Suppressor macrophage treated with lipopolysaccharide for 4 hours (primary cell): ENCODE measurements at regions not wholly inside any gene's neighbourhood (a gene's known extent, or its start where the extent isn't known, plus 50 kb on each side); places are given as distances from the start of the nearest gene placed in this dataset.

ENCODE experiments used
- DNase-seq: peaks from one replicate; pipeline ENCODE4 v3.0.0-alpha.2; 2020

DNA sequence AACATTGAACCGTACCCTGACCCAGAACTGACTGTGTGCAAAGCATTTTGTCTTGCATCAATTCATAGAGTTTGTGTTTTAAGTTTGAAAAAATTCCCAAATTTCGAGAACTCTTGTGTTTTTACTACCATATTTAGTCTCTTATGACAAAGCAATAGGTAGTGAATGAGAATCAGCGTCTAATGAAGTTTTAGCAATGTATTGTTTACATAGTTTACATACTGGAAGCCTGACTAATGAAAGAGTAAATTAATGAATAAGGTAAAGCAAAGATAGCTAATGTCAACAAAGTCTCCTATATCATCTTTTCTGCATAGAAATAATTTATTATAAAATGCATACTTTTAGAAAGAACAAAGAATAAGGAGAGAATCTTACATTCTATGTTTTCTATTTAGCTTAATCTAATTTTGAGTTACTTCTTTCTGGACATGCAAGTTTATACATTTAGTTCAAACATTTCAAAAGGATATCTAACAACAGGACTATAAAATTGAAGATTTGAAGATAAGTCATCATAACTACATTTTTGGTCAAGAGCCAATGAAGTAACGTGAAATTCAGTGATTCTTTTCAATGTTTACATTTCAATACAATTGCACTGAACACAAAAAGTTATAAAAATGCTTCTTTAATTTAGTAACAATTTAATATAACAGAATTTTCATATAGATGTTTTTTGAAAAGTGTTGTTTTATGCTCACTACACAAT is 1943.7 kb downstream of the NCAM2 start:
- DNase-seq, result no peak

DNA sequence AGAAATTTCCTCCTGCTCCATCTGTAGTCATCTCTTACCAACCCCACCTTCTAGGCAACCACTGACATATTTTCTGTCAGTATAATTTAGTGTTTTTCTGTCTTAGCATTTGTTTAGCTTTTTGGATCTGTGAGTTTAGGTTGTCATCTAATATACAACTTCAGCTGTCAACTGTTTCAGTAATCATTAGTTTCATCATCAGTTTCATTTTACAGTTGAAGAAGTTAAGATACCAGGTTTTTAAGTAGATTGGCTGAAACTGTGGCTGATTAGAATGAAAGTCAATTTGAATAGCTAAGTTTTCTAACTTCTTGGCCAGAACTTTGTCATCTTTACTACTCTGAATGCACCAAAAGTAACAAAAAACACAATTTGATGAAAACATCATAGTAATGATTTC is 1957.3 kb downstream of the NCAM2 start:
- no peak for DNase-seq

DNA sequence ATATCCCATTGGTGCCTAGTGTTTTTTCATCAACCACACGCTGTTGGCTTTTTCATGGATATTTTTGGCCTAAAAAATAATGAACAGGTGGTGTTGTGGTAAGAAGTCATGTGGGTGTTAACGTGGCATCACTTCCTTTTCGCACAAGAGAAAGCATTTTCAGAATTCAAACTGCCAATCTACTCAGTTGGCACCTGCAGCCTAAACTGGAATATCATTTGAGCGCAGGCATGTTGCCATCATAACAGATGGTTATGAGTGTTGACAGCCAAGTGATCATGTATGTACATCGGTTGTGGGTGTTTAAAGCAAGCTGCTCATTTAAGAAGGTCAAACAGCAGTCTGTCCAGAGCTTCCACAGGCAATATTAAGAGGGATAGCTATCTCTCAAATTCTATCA is 1963.0 kb downstream of the NCAM2 start:
- DNase-seq, result no peak

DNA sequence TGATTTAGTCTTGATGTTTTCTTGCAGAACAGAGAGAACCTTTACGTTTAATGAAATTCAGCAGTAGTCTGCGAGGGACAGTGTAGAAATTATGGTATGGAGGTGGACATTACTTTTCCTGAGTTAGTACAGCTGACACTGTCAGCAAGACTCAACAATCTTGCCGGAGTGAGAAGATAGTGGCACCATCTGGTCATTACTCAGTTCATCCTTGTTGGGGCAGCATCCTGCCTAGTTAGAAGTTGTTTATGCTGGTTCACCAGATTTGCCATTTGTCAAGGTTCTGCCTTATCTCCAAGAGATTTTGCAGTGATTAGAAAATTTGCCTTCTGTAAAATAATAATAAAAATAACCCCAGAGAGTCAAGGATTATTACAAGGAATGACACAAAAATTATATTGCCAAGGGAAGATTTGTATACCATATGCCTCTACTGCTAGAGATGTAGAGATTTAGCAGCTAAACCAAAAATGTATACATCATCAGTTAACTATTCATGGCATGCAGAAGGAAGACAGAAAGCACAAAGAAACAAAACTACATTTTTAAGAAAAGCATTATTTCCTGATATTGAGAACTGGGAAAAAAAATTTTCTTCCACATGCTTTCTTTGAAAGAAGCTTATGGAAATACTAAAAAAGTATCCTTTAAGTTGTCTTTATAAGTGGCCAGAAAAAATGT is 1967.4 kb downstream of the NCAM2 start:
- DNase-seq, result no peak

DNA sequence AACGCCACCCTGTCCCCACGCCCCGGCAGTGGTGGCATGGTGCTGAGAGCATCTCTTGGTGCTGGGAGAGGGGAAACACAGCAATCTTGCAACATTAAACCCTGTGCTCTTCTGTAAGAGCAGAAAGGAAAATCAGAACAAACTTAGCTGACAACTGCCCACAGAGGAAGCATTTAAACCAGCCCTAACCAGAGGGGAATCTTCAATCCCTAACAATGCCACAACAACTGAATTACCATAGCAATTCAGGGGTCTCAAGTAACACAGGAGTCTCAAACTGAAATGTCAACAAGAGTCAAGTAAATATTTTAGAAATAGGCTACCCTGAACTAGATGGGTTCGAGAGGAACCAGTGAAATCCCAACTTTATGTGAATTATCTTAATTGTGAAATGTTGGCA is 1983.6 kb downstream of the NCAM2 start:
- no peak for DNase-seq

DNA sequence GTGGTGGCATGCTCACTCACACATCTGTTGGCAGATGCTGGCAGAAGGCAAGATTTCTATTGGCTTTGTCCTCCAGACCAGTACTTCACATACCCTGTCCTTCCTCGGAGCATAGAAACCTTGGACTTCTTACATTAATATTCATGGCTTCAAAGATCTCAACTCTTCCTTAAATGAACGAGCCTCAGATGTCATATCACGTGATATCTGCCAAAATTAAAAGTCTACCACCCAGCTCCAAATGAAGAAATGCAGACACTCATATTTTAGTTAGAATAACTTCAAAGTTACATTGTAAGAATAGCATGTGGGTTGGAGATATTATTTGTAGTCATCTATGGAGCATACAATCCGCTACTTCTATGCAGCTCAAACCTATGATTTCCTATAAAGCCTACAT is 1994.9 kb downstream of the NCAM2 start:
- DNase-seq, result no peak

DNA sequence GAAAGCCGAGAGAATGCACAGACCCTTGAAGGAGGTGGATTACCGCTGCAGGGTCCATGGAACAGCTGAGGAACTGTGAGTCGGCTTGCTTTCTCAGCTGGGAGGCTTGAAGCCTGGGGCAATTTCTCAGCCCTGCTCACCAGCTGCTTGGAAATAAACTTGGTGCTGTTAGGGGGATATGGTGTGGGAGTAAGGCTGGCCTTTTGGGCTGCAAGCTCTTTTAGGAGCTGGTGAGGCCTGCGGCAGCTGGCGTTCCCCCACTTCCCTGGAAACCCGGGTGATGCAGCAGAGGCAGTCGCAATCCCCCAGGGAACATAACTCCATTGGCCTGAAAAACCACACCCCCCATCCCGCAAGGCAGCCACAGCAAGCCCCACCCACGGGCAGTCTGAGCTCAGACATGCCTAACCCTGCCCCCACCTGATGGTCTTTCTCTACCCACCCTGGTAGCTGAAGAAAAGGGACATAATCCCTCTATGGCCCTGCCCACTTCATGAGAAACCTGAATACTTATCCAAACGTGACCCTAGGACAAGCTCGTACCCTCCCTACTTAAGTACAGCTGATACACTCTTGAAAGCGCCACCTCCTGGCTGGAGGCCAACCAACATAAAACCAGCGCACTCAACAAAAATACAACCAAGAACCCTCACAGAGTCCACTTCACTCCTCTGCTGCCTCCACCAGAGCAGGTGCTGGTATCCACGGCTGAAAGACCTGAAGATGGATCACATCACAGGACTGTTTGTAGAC is 1995.8 kb downstream of the NCAM2 start:
- no peak for DNase-seq

DNA sequence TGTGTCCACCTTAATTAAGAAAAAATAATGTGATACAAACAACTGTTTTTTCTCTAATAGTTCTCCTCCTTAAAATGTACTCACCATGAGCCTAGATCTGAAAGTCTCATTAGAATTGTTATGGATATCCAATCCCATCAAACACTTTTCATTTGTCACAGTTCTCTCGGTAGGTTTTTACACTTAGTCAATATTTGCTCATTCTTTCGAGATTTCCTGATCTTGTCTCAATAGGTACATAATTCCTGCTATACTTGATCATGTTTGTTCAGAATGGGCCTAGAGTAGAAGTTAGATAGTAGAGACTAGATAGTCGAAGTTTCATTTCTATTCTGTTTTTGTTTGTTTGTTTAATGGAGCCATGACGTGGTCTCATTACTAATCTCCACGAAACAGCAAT is 2005.7 kb downstream of the NCAM2 start:
- DNase-seq, result no peak

DNA sequence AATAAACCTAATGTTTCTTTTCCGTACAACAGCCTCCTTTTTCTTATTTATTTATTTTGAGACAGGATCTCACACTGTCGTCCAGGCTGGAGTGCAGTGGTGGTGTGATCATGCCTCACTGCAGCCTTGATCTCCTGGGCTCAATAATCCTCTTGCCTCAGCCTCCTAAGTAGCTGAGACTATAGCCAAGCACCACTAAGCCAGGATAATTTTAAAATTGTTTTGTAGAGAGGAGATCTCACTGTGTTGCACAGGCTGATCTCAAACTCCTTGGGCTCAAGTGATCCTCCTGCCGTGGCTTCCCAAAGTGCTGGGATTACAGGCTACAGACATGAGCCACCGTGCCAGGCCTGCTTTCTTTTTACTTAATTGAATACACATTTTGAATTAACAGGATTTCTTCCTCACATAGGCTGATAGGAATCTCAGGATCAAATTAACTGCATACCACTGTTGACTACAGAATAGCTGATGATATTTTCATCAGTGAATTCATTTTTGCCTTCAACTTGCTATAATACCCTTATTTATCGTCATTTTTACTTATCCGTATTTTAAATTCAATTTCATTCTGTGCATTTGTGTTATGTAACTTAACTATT is 2010.5 kb downstream of the NCAM2 start:
- DNase-seq, result no peak

DNA sequence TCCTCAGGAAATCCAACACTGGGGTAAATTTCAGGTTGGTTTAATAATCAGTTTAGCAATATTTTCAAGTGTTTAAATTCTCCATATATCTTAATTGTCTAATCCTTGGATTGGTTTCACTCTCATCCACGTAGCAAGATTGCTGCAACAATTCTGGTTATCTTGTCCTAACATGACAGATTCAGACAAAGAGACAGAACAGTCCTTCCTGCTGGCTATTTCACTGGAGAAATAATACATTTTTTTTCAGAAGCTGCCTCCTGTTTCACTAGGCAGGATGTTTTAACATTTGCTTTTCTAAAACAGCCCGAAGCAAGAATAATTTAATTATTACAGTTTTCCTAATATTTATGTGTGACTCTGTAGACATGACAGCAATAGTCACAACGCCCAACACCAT is 2011.2 kb downstream of the NCAM2 start:
- no peak for DNase-seq

DNA sequence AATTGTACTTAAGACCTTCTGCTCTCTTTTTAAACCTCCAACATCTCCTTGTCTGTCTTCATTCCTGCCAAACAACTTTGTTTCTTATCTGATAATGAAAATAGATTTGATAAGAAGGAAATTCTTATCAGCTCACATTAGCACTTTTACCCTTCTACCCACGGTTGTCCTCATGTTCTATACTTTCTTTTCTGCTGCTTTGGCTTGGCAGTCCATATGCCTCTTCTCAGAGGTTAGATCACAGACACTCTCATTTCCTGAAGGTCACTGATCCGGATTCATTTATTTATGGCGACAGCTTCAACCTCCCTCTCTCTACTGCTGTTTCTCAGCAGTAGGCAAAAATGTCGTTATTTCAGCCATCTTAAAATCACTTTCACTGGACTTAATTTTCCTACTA is 2015.8 kb downstream of the NCAM2 start:
- no peak for DNase-seq

DNA sequence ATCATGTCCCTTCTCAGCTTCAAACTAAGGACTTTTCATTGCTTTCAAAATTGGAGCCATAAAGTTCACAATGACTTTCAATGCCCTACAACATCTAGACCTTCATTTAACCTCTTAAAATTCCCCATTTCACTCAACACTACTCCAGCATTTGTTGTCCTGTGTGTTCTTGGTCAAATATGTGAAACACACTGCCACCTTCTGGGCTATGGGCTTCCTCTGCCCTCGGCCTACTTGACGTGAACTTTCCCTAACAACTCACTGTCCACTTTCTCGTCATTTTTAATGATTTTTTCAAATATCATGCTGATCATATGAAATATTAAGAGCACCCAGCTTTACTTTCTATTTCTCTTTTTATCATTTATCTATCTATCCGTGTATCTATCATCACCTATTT is 2018.4 kb downstream of the NCAM2 start:
- no peak for DNase-seq

DNA sequence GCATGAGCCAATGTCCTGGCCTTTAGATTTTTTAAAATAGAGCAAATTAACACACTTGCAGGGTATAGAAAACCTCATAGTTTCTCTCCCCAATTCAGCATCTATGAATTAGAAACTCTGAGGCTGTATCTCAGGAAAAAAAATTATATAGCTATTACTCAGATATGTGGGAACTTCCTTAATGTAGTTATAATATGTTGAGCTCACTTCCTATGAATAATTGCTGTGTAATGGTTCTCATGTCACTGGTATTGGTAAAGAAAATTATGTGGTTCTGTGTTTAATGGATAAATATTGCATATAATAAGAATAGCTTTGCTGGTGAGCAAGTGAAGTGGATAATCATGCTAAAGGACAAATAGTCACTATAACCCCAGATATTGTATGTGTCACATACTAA is 2019.8 kb downstream of the NCAM2 start:
- DNase-seq, result no peak

DNA sequence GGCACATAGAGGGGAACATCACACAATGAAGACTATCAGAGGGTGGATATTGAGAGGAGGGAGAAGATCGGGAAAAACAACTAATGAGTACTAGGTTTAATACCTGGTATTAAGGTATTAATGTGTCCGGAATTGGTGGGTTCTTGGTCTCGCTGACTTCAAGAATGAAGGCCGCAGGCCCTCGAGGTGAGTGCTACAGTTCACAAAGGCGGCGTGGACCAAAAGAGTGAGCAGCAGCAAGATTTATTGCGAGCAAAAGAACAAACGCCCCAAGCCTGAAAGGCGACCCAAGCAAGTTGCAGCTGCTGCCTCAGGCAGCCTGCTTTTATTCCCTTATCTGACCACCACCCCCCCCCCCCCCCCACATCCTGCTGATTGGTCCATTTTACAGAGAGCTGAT is 2022.8 kb downstream of the NCAM2 start:
- no peak for DNase-seq

DNA sequence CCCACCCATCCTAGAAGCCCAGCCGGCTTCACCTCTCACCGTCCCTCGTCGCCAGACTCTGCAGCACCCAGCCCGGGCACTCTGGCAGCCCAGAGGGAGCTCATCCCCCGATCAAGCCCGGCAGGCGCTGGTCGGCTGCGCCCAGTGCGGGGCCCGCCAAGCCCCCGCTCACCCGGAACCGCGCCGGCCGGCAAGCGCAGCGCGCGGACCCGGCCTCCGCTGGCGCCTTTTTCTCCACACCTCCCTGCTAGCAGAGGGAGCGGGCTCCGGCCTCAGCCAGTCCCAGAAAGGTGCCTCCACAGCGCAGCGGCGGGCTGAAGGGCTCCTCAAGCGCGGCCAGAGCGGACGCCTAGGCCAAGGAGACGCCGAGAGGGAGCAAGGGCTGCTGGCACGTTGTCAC is 2023.3 kb downstream of the NCAM2 start:
- DNase-seq, result no peak

DNA sequence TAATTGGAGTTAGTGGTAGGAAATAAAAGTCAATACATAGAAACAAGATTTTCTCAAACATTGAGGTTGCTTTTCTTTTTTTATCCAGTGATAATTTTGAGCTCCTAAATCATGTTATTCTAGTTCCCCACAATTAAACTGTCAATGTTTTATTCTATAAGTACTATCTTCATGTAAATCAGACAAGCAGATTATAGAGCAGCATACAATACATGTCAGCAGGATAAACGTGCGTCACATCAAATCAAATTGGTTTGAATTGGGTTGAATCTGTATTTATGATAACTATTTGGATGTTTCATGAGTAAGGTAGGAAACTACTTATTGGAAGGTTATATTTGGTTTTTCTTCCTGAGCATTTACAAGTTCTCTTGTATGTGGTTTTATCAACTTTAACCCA is 2028.7 kb downstream of the NCAM2 start:
- no peak for DNase-seq

DNA sequence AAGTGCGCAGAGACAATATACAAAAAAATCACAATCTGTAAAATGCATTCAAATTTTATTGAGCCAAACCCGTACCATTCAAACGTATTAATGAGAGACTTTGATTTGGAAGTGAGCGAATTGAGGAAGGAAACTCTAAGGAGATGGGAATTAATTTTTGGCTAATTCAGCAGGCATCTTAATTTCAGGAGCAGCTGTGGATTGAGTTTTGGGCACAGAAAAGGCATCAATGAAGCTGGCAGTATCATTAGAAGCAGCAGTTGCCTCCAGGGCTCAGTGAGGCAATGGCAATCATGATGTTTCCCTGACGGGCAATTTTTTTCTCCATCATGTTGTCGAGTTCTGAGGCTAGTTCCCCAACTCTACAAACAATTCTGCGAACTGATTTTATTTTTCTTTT is 2041.6 kb downstream of the NCAM2 start:
- no peak for DNase-seq

DNA sequence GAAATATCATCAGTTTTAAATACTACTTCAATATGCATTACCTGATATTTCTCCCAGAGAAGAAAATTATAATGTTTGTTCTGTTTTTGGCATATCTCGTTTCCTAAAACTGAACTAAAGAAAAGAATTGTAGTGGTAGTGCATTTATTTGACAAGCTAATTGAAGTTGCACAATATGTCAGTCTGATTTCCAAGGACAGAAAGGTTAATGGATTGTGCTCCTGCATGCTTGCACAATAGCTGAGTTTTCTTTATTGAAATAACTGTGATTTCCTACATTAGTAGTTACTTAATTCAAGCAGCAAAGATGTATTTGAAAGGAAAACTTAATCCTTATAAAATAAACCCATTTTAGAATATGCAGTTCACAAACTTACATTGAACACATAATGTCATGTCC is 2047.7 kb downstream of the NCAM2 start:
- no peak for DNase-seq

DNA sequence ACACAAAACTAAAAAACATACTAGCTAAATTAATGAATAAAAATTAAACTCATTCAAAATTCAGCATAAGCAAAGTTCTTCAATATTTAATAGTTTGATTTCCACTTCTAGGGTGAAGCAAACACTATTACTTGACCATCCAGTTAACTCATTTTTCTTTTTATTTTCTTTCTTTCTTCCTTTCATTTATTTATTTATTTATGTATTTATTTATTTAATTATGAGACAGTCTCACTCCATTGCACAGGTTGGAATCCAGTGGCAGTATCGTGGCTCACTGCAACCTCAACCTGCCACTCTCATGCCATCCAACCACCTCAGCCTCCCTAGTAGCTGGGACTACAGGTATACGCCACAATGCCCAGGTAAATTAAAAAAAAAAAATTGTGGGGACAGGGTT is 2069.5 kb downstream of the NCAM2 start:
- DNase-seq, result no peak

DNA sequence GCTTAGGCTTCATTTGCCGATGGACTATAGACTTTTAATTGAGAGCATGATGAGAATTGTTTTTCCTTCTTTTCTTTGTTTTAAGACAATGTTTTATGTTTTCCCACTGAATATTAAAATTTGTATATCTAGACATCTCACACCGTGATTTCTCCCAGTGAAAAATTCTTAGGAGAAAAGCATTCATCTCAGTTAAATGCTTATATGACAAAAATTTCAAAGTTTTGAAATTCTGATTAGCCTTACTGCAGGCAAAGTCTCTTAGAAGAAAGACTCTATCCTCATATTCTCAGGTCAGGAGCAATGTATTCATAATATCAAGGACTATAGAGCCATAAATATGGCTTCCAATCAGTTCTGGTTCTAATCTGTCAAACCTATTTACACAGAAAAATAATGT is 2085.0 kb downstream of the NCAM2 start:
- no peak for DNase-seq

DNA sequence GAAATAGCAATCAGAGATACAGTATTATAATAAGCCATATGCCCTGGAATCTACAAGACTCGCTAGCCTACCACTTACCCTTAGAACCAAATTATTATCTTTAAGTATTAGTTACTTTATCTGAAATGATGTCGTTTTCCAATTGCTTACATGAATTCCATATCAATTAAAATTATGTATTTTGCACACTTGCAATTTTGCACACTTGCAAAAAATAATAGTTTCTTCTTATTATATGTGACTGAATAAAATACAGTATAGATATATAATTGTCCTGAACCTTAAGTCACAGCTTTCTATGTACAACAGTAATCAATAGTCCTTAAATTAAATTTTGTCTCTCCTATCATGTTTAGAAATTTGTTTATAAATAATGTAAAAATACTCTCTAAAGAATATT is 2095.1 kb downstream of the NCAM2 start:
- no peak for DNase-seq

DNA sequence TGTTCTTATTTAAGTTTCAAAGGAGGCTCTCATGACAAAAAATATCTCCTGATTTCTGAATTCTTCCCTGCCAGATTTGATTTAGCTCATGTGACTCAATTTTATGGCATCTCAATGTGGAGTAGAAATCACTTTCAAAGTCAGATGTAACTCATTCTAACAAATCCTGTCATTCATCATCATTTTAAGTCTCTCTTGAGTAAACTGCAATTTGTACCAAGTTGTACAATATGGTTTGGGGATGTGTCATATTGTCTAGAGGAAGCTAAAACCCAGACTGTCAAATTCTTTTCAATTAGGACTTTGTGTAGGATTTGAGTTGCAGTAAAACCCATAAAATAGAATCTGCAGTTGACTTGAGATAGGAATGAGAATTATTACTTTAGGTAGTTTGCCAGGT is 2101.0 kb downstream of the NCAM2 start:
- no peak for DNase-seq

DNA sequence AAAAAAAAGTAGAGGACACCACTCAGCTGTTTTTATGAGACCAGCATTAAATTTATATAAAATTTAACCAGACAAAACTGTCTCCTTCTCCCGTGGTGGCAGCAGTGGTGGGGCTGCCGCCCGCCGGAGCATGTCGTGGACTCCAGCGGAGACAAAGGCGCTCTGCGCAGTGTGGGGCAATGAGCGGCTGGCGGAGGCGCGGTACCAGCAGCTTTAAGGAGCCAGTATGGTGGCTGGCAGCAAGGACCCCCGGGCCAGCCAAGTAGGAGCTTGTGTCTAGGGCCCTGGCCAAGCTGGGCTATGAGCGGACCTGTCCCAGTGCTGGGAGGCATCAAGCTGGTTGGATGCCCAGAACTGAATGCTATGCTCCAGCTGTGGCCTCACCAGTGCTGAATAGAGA is 2102.9 kb downstream of the NCAM2 start:
- no peak for DNase-seq

DNA sequence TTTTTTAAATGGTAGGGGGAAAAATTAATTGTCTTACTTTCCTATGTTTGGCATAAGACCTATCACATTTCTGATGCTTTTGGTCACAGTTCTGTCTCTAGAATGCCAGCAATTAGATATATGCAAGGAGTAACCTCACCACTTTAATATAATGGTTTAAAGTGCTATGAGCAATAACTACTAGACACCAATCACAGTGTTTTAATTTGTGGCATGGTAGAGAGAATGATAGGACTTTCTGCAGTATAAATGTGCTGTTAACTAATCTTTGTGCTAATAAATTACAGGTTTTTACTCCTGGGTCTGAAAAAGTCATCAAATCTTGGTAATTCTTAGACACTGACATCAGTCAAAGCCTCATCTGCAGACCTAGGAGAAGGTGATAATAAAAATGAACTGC is 2110.3 kb downstream of the NCAM2 start:
- DNase-seq, result no peak
